Kasumi-1 (cell line): ENCODE measurements at regions not wholly inside any gene's neighbourhood (a gene's known extent, or its start where the extent isn't known, plus 50 kb on each side); places are given as distances from the start of the nearest gene placed in this dataset.
"Not testable (repeated sequence)": the region's sequence is repeated elsewhere in the genome, so short reads cannot be mapped to it uniquely, and the experiment has no call there.

Source experiments
- DNase-seq, 2 experiments: peaks; one replicate each; lab custom pipeline; 2025; lab: John Stamatoyannopoulos, UW

DNA sequence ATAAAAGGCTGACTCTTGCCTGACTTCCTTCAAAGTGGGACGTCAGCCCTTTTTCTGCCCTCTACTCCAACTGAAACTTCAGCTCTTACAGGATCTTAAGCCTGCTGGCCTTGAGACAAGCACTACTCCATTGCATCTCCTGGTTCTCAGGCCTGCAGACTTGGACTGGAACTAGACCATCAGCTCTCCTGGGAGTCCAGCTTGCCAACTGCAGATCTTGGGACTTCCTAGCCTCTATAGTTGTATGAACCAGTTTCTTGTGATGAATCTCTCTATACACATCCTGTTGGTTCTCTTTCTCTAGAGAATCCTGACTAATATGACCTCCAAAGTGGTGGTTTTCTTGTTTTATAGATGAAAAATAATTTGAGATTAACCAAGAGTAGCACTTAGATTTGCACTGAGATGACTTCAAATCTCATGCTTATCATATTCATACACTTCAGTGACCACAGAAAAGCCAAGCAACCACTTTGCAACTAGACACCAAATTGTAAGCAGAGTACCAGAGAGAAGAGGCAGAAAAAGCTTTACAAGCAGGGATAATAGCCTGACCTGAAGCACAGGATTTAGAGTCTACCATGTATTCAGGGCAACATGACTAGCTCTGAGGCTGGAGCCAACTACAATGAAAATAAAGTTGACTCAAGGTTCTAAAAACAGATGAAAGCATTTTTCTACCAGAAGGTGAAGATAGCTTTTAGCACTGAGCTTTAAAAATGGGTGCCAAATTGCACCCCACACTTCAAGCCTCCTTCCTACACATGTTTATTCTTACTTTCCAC is 661.3 kb upstream of the USP24 start:
- no peak for DNase-seq

DNA sequence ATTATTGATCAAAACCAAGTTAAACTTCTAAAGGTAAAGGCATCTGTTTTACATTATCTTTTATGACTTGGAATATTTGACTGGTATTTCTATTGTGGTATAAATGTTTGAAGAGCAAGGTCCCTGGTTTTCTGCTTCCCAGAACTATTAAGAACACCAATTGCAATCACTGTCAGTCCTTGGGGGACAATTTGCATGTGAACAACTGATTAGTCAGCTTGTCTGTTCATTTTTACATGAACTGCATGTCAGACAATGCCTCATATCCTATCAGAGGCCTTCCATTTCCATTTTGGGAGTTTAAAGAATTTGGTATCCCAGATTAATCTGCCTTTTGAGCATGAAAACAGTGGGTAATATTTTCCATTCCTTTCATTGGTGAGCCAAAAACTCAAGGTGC is 654.9 kb upstream of the USP24 start:
- no peak for DNase-seq

DNA sequence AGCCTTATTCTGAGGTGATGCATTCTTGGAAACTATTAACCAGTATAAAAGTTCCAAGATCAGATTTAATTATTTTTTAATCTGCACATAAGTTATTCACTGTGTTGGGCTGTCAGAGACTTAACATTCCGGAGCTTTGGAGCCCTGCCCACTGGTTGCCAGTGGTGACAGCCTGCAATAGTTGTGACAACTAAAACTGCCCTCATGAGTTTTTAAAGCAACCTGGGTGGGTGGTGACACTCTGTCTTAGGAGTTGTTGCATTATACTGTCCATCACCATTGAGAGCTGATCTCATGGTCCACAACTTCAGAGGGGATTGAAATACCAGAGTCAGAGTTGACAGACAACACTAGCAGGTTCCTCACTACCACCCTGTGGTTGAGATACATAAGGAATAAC is 653.9 kb upstream of the USP24 start:
- no peak for DNase-seq

DNA sequence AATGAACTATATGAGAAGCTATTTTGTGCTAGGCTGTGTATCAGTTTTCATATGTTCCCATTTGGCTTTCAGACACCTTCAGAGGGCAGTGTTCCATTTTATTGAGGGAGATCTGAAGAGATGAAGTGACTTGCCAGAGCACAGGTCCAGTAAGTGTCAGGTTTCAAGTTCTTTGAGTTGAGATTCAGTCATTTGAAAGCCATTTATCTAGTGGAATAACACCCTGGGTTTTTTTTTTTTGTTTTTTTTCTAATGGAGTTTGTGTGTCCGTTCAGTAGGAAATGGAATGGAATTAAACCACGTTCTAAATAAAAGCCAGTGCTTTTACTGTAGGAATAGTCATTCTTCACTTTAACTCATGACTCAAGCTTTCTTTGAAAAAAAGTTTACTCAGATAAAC is 652.9 kb upstream of the USP24 start:
- DNase-seq: no peak

DNA sequence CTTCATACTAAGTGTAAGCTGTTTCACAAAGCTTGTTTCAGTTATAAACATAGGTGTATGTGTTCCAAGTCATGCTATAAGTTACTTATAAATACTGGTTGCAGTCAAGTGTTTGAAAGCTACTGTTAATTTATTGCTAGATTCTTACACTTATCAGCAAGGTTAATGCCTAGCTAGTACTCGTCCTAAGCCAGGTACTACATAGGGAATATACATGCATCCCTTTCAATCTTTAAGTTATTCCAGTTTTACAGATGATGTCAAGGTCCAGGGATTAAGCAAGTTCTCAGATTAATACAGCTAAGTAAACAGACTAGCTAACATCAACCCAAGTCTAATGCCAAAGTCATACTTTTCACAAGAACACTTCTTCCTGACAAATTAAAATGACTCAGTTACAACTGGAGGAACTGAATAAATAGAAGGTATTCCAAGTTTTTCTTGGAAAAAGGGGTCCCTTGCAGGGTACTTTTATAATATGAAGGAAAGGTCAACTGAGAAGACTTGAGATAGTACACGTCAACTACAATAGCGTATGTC is 652.2 kb upstream of the USP24 start:
- no peak for DNase-seq

DNA sequence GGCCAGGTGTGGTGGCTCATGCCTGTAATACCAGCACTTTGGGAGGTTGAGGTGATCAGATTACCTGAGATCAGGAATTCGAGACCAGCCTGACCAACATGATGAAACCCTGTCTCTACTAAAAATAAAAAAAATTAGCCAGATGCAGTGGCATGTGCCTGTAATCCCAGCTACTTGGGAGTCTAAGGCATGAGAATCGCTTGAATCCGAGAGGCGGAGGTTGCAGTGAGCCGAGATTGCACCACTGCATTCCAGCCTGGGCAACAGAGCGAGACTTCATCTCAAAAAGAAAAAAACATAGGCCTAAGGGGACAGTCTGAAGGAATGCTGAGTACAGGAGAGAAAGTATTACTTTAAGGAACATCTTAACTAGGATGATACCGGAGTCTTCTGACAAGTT is 650.6 kb upstream of the USP24 start:
- DNase-seq: not testable (repeated sequence)

DNA sequence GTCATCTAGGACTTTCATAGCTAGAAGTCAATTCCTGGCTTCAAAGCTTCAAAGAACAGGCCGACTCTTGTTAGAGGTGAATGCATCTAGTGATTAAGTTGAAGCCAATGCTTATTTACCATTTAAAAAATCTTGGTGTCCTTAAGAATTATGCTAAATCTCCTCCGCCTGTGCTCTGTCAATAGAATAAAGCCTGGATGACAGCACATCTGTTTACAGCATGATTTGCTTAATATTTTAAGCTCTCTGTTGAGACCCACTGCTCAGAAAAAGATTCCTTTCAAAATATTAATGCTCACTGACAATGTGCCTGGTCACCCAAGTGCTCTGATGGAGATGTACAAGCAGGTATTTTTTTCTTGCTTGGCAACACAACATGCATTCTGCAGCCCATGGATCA is 649.1 kb upstream of the USP24 start:
- DNase-seq: no peak

DNA sequence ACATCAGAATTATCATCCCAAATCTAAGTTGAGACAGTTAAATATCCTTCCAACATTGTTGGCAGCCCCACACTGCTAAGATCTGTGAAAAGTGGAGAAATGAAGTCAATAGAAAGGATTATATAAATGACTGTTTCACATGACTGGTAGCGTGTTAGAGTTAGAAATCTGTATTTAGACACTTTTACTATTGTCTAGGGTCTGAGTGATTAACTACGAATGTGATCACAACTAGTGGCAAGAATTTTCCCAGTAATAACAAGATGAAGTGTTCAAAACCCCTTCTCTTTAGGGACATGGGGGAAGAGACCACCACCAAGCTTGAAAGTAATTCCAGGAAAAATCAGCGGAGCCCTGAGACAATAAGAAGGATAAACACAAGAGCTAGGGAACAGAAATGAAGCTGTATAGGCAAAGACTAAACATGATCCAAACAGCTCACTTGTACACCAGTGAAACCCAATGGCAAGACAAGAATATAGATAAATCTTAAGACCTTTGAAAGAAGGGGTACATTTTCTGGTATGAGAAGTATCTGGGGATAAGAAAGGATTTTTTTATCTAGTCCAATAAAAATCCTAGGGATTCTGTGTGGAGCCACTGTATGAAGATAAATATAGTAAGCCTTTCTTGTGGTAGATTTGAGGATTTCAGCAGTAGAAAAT is 646.6 kb upstream of the USP24 start:
- no peak for DNase-seq

DNA sequence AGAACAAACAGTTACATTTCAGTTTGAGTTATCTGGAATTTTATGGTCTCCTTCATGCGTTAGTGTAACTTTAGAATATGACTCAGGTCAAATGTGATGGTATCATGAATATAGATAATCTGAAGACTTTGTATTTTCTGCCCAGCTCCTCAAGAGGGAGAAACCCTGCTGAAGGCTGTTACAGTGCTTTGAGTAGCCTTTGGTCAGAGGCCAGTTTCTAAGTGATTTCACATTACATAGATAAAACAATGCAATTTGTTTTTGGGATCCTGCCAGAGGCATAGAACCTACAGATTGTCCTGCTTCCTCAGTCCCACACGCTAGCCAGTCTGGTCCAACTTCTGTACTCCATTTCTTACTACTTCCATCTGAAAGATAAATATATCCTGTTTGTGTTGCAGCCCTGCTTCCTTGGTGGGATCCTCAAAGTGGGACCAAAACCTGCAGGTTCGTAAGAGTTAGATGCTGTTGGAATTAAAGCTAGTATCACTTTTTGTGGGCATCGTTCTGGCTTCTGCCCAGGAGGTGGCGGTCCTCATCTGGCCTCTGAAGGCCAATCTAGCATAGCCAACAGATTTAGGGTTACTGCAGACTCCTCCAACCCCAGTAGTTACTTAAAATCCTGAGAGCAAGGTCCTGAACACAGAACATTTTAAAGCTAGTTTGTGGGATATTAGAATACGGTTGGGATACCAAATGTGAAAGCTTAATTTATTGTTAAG is 645.8 kb upstream of the USP24 start:
- no peak for DNase-seq

DNA sequence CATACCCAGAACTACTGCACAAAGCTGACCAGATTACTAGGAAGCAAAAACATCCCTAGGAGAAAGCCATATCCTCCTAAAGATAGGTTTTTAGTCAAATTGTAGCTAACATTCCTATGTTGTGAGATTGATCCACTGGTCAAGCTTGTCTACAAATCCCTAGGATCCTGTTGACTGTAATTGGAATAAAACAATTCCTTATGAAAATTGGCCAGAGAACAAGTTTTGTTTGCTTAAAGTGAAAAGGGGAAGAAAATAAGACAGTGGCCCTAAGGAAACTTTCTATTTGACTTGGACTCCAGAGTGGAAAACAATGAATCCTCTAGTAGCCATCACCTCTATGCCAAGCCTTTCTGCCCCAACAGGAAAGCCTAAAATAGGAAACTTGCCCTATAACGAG is 645.2 kb upstream of the USP24 start:
- DNase-seq: no peak

DNA sequence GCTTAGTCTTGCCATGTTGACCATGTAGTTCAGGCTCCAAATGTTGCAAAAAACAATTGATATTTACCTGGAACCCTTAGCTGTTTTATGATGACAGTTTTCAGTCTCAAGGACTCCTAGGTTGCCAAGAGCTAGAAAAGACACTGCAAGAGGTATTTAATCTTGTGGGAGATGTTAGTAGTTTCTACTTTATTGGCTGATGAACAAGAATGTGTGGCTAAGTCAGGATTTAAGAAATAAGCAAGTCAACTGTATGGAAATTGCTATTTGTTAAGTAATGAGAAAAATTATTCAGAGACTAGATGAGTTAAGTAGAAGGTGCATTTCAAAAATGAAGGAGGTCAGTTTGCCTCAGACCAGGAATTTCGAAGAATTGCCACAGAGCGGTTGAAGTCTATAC is 639.7 kb upstream of the USP24 start:
- no peak for DNase-seq

DNA sequence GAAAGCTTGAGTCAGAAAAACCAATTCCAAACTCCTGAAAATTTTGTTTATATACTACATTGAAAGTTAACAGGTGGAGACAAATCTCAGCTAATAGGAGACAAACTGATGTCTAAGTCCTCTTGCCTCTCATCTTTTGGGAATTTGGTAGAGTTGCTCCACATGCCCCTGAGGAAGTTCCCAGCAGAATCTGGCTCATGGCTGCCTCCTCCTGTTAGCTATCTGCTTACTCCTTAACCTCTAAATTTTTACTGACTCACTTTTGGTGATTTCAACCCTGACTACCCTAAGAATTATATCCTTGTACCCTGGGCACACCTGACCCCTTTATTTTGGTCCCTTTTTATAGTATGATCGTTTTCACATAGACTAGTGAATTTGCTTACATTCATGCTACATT is 633.7 kb upstream of the USP24 start:
- DNase-seq: no peak

DNA sequence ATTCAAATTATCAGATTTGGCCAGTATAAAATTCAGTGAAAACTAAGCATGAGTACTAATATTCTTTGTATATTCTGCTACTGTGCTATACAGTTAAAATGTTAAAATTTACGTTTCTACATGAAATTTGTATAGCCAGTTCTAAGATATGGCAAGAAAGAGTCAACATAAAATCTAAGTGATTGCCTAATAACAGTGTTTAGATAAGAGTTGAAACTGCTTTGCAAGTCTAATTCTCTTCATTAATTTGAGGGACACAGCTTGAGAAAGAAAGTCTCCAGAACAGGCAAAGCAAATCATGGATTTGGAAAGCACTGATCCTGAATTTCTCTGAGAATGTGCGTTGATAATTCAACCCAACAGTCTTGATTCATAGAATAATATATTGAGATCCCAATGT is 630.9 kb upstream of the USP24 start:
- DNase-seq: no peak

DNA sequence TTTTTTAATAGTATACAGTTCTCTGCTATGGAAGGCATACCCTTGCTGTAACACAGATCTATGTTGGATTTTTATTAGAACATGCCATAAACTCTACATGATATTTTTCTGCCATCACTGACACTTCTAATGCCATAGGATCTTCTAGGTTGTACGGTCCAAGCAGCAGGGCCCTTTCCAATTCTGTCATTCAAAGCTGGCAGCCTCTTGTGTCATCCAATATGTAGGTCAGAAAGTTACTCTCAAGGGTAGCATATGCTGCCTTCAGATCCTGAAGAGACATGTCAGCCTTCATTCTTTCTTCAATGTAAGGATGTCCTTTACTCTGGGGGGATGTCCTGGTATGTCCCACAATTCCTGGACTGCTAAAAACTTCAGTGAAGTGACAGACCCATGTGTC is 629.2 kb upstream of the USP24 start:
- no peak for DNase-seq

DNA sequence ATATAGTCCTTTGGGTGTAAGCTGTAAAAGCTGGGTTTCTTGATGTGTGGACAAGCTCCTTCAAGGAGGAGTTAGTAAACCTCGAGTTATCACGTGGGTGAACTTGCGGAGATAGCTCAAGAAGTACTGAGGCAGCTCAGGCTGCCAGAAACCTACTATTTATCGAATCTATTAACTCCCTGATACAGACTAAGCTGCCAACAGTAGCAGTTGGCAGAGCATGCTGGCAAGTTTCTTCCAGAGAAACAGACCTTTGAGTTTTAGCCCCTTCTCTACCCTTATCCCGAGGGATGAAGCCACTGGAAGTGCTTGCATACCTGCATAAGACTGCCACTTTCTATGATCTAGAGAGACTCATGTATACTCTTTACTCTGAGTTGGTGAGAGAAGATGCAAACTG is 624.5 kb upstream of the USP24 start:
- no peak for DNase-seq

DNA sequence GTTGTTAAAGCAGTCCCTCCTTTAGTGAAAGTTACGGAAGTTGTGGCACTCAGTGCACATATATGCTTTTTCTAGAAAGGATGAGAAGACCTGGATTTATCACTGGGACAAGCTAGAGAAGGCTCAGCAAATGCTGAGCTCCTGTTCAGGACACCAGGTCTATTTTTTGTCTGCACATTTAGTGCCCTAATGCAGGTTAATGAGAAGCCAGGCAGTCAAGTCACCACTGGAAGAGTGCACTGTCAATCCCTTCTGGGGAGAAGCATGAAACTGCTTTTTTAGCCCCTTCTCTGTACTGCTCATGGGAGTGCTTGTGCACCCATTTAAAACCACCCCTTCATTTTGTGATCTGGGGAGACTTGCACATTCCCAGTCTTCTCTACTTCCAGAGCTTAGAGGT is 624.1 kb upstream of the USP24 start:
- DNase-seq: no peak

DNA sequence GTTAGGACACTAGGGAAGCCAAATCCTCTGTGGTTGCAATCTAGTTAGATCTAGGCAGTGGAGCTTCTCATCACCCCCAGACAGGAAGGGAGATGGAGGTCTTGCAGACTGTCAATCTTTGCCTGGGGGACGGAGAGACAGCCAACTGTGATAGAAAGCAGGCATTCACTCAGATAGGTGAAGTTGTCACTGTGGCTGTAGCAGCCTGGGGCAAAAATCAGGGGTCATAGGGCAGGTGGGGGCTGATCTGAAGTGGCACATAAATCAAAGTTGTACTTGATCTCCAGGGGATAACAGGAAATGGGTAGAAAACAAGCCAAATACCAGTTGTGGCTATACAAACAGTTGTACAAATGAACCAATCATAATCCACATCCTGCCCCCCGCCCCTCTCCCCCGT is 620.9 kb upstream of the USP24 start:
- DNase-seq: no peak

DNA sequence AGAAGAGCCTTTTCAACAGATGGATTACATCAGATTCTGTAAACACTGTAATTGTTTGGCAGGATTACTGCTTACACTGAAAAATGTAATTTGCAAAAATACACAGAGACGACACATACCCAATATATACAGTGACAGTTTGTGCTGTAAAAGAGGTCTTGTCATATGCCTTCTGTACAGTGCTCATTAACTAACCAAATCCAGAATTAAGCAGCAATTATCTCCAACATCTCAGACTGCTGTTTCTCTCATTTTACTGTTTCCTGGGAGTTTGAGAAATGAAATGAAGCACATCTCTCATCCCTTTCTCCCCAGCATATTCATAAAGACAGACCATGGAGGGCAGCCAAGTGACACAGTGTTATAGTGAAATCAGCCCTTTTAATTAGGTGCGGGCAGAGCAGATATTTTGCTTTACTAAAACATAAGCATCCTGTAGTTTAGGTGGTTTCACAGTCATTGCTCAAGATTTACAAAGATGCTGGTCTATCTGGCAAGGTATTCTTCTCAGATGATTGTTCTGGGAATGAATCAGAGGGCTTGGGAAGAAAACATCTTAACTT is 618.4 kb upstream of the USP24 start:
- DNase-seq: no peak

DNA sequence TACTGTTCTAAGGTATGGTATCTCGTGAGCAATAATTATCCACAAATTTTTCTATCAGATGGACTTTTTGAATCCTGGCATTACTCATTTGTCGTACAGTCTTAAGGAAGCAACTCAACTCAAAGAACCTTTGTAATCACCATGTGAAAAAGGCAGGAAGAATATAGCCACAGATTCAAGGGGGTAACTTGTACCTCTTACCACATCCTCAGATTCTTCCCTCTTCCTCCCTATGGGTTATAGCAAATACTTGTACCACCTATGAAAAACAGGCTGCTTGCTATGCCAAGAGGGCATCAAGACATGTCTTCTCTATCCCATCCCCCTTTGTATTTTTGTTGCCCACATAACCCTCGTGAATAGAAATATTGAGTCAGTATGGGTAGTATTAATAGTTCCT is 616.6 kb upstream of the USP24 start:
- no peak for DNase-seq

DNA sequence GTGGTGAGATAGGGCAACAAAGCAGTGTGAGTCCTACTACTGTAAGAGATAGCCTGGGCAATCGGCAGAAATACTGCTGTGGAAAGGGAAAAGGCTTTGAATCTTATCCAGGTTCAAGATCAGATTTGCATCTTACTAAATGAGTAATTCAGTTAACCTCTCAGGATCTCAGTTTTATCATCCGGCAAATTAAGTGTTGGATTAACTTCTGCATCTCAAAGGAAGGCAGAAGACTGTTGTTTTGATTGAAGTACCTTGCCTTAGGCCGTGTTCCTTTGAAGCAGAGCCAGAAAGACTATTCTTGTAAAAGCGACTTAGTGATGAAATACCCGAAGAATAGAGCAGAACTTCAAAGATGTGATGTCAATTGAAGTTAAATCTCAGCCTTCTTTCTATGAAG is 612.9 kb upstream of the USP24 start:
- no peak for DNase-seq

DNA sequence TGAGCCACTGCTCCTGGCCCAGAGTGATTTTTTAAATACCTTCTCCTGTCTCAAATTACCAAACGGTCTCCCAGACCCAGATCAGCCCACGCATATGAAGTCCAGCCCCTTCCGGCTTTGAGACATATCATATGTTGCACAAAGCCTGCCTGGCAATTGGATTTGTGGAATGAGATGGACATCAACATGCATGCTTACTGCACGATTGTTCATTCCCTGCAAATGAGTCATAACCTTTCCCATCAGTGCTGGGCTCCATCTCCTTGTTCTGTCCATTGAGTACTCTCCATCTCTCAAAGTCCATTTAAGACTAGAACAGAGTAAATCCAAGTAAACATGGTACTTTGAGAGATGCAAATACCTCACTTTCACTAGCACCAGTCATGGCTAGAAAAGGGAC is 612.2 kb upstream of the USP24 start:
- DNase-seq: no peak

DNA sequence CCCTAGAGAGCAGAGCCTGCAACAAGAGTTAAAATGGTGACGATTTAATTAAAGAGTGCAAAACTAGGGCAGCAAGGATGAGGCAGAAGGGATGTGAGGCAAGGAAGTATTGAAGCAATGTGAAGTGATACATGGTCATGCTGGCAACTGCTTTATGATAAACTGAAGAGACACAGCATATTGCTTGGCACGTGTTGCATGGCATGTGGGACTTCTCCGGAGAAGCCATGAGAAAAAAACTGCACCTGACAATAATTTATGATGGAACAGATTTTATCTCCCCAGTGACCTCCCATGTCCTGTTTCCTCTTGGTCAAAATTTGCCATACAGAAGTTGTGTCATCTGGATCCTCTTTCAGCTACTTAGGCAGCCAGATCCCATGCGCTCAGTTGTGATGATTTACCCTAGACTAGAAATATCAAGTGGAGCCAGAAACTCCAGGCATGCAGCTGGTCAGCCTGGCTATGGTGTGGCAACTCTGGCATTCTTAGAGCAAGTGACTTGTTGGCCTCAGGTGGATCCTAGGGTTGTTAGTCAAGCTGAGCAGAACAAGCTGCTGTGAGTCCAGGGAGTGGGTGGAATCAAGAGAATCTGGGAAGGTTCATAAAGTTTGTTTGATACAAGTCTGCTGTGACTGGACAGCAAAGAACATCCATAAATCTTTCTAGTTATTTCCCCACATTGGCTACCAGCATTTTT is 611.4 kb upstream of the USP24 start:
- no peak for DNase-seq
